ENCODE measurements at regions not wholly inside any gene's neighbourhood (a gene's known extent, or its start where the extent isn't known, plus 50 kb on each side); places are given as distances from the start of the nearest gene placed in this dataset.

- no peak for TF ChIP-seq ARNTL (CRISPR knock-in tag; IDR thresholded peaks at IDR 0.05; ENCODE audit: borderline replicate concordance, low read depth)
- no peak for TF ChIP-seq CREB5 (CRISPR knock-in tag; IDR thresholded peaks at IDR 0.05; ENCODE audit: low read depth)
- TF ChIP-seq POU6F1 (CRISPR knock-in tag; IDR thresholded peaks at IDR 0.05; ENCODE audit: borderline replicate concordance, low read depth), result no peak
- TF ChIP-seq ZNF8 (CRISPR knock-in tag; IDR thresholded peaks at IDR 0.05), result no peak
- no peak for TF ChIP-seq OSR1 (CRISPR knock-in tag; IDR thresholded peaks at IDR 0.05)
- no peak for TF ChIP-seq SNAI2 (CRISPR knock-in tag; IDR thresholded peaks at IDR 0.05)
- no peak for TF ChIP-seq TSHZ2 (CRISPR knock-in tag; IDR thresholded peaks at IDR 0.05)
- TF ChIP-seq ZNF70 (CRISPR knock-in tag; IDR thresholded peaks at IDR 0.05), result no peak
- TF ChIP-seq CSRNP3 (CRISPR knock-in tag; IDR thresholded peaks at IDR 0.05), result no peak
- TF ChIP-seq GLIS3 (CRISPR knock-in tag; IDR thresholded peaks at IDR 0.05), result no peak
- TF ChIP-seq ESRRG (CRISPR knock-in tag; IDR thresholded peaks at IDR 0.05), result no peak
- no peak for TF ChIP-seq BACH2 (CRISPR knock-in tag; IDR thresholded peaks at IDR 0.05; ENCODE audit: borderline replicate concordance)
- TF ChIP-seq PPARA (CRISPR knock-in tag; IDR thresholded peaks at IDR 0.05; ENCODE audit: borderline replicate concordance), result no peak
- TF ChIP-seq RARB (CRISPR knock-in tag; IDR thresholded peaks at IDR 0.05), result no peak
- ATAC-seq, result no peak
Observed at GRCh38 chr5:97364731-97365130, 181.7 kb upstream of the RIOK2 start.

- no peak for ATAC-seq
- TF ChIP-seq ESRRG (CRISPR knock-in tag; IDR thresholded peaks at IDR 0.05), result no peak
- no peak for TF ChIP-seq CSRNP3 (CRISPR knock-in tag; IDR thresholded peaks at IDR 0.05)
- no peak for TF ChIP-seq TCF4 (CRISPR knock-in tag; IDR thresholded peaks at IDR 0.05; ENCODE audit: borderline replicate concordance)
- TF ChIP-seq OSR1 (CRISPR knock-in tag; IDR thresholded peaks at IDR 0.05), result no peak
- TF ChIP-seq ZNF8 (CRISPR knock-in tag; IDR thresholded peaks at IDR 0.05), result no peak
- TF ChIP-seq BACH2 (CRISPR knock-in tag; IDR thresholded peaks at IDR 0.05; ENCODE audit: borderline replicate concordance), result no peak
- TF ChIP-seq ZFP3 (CRISPR knock-in tag; IDR thresholded peaks at IDR 0.05), result no peak
- no peak for TF ChIP-seq GLIS3 (CRISPR knock-in tag; IDR thresholded peaks at IDR 0.05)
- TF ChIP-seq PPARA (CRISPR knock-in tag; IDR thresholded peaks at IDR 0.05; ENCODE audit: borderline replicate concordance), result no peak
- TF ChIP-seq ZFP30 (CRISPR knock-in tag; IDR thresholded peaks at IDR 0.05), result no peak
- TF ChIP-seq TSHZ2 (CRISPR knock-in tag; IDR thresholded peaks at IDR 0.05), result no peak
- no peak for TF ChIP-seq SNAI2 (CRISPR knock-in tag; IDR thresholded peaks at IDR 0.05)
- no peak for TF ChIP-seq CREB5 (CRISPR knock-in tag; IDR thresholded peaks at IDR 0.05; ENCODE audit: low read depth)
- TF ChIP-seq ISL1 (CRISPR knock-in tag; IDR thresholded peaks at IDR 0.05), result no peak
- no peak for TF ChIP-seq RARB (CRISPR knock-in tag; IDR thresholded peaks at IDR 0.05)
Observed at GRCh38 chr5:97365163-97365845, 182.3 kb upstream of the RIOK2 start.
